ENCODE measurements at regions not wholly inside any gene's neighbourhood (a gene's known extent, or its start where the extent isn't known, plus 50 kb on each side); places are given as distances from the start of the nearest gene placed in this dataset.

GRCh38 chr9:2378266-2378665, 243.3 kb upstream of the VLDLR start:
- DNase-seq (ENCODE audit: low spot score in 2 of 2), result no peak
- Histone ChIP-seq H3K27ac (no peak overlapping the region), H3K27me3 (no peaks in the 10 kb centered on the region), H3K9me3 (no peaks in the 10 kb centered on the region), H3K4me1 (no peaks in the 10 kb centered on the region), H3K36me3 (no peaks in the 10 kb centered on the region), H3K4me3 (no peak overlapping the region)
- TF ChIP-seq, protein P1, sequence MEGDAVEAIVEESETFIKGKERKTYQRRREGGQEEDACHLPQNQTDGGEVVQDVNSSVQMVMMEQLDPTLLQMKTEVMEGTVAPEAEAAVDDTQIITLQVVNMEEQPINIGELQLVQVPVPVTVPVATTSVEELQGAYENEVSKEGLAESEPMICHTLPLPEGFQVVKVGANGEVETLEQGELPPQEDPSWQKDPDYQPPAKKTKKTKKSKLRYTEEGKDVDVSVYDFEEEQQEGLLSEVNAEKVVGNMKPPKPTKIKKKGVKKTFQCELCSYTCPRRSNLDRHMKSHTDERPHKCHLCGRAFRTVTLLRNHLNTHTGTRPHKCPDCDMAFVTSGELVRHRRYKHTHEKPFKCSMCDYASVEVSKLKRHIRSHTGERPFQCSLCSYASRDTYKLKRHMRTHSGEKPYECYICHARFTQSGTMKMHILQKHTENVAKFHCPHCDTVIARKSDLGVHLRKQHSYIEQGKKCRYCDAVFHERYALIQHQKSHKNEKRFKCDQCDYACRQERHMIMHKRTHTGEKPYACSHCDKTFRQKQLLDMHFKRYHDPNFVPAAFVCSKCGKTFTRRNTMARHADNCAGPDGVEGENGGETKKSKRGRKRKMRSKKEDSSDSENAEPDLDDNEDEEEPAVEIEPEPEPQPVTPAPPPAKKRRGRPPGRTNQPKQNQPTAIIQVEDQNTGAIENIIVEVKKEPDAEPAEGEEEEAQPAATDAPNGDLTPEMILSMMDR (IDR thresholded peaks at IDR 0.05), result no peak
- TF ChIP-seq EP300 (IDR thresholded peaks at IDR 0.05) (no peak), POLR2AphosphoS5 (IDR thresholded peaks at IDR 0.05) (no peak), POLR2A (IDR thresholded peaks at IDR 0.05) (no peak)
- WGBS, result 89% methylated on average over 3 of the region's 3 CpGs

GRCh38 chr9:2378816-2379215, 242.8 kb upstream of the VLDLR start:
- H3K27me3 ChIP-seq, result no peaks in the 10 kb centered on the region
- DNase-seq (ENCODE audit: low spot score in 2 of 2), result no peak
- H3K27ac ChIP-seq, result no peak overlapping the region
- H3K4me1 ChIP-seq, result no peaks in the 10 kb centered on the region
- 89% methylated on average over 1 of the region's 1 CpG for WGBS
- H3K9me3 ChIP-seq, result no peaks in the 10 kb centered on the region
- no peak overlapping the region for H3K4me3 ChIP-seq
- no peak for TF ChIP-seq EP300 (IDR thresholded peaks at IDR 0.05)
- no peak for TF ChIP-seq POLR2A (IDR thresholded peaks at IDR 0.05)
- no peak for TF ChIP-seq POLR2AphosphoS5 (IDR thresholded peaks at IDR 0.05)
- TF ChIP-seq, protein P1 (IDR thresholded peaks at IDR 0.05), result no peak
- no peaks in the 10 kb centered on the region for H3K36me3 ChIP-seq

DNA sequence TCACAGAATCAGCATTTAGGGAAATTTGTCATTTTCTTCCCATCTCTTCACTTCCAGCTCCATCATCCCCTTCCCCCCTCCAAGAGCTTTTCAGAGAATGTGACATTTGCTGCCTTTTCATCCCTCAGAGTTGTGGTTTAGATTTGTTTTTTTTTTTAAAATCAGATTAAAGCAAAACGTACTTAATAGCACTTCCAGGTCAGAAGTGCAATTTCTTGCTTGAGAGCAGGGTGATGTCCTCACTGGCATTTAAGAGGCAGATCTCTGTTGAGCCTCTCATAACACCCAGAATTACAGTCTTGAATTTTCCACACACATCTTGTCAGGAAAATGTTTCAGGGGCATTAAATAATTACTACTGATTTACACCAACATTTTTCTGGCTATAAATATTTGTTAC, 236.8 kb upstream of the VLDLR start:
- WGBS, result 13% methylated on average over 1 of the region's 1 CpG
- no peaks in the 10 kb centered on the region for H3K36me3 ChIP-seq
- H3K4me3 ChIP-seq, result no peak overlapping the region
- no peaks in the 10 kb centered on the region for H3K27me3 ChIP-seq
- H3K4me1 ChIP-seq, result no peaks in the 10 kb centered on the region
- TF ChIP-seq, protein P1 (IDR thresholded peaks at IDR 0.05), result no peak
- TF ChIP-seq POLR2AphosphoS5 (IDR thresholded peaks at IDR 0.05) (no peak), EP300 (IDR thresholded peaks at IDR 0.05) (no peak), POLR2A (IDR thresholded peaks at IDR 0.05) (no peak)
- DNase-seq (ENCODE audit: low spot score in 2 of 2), result no peak
- H3K9me3 ChIP-seq, result no peaks in the 10 kb centered on the region
- H3K27ac ChIP-seq, result no peak overlapping the region

- TF ChIP-seq POLR2AphosphoS5 (IDR thresholded peaks at IDR 0.05), result no peak
- no peak for TF ChIP-seq POLR2A (IDR thresholded peaks at IDR 0.05)
- TF ChIP-seq, protein P1 (IDR thresholded peaks at IDR 0.05), result no peak
- TF ChIP-seq EP300 (IDR thresholded peaks at IDR 0.05), result no peak
- H3K4me1 ChIP-seq, result no peaks in the 10 kb centered on the region
- H3K36me3 ChIP-seq, result no peaks in the 10 kb centered on the region
- H3K27ac ChIP-seq, result no peak overlapping the region
- H3K27me3 ChIP-seq, result no peaks in the 10 kb centered on the region
- 84% methylated on average over 7 of the region's 7 CpGs for WGBS
- no peak for DNase-seq (ENCODE audit: low spot score in 2 of 2)
- no peaks in the 10 kb centered on the region for H3K9me3 ChIP-seq
- no peak overlapping the region for H3K4me3 ChIP-seq
Observed at GRCh38 chr9:2385746-2386145, 235.8 kb upstream of the VLDLR start.

DNA sequence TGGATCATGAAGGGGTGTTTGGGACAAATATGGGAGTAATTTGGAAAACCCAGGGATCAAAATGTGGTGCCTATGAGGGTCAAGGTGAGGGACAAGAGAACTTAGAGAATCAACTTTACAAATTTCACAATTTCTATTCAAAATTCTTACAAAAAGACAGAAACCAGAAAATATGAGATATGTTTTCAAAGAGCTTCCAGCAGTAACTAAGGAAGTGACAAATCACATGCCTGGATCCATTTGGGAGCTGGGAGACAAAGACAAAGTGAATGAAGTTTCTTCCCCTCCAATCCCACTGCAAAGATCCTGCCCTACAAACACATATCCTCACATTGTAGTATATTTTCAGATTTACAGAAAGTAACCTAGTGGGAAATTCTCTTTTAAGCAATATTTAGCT, 235.0 kb upstream of the VLDLR start:
- Histone ChIP-seq H3K27me3 (no peaks in the 10 kb centered on the region), H3K27ac (no peak overlapping the region), H3K4me1 (no peaks in the 10 kb centered on the region), H3K4me3 (no peak overlapping the region), H3K9me3 (no peaks in the 10 kb centered on the region), H3K36me3 (no peaks in the 10 kb centered on the region)
- TF ChIP-seq POLR2AphosphoS5 (IDR thresholded peaks at IDR 0.05), result no peak
- TF ChIP-seq POLR2A (IDR thresholded peaks at IDR 0.05), result no peak
- TF ChIP-seq EP300 (IDR thresholded peaks at IDR 0.05), result no peak
- TF ChIP-seq, protein P1 (IDR thresholded peaks at IDR 0.05), result no peak
- DNase-seq (ENCODE audit: low spot score in 2 of 2), result no peak
